Aorta (tissue), 5 donors: ENCODE measurements at regions not wholly inside any gene's neighbourhood (a gene's known extent, or its start where the extent isn't known, plus 50 kb on each side); places are given as distances from the start of the nearest gene placed in this dataset.

Experiments used
- ATAC-seq: fragments of 200-7000 bp; cut with Tn5 transposase; one replicate; pipeline ENCODE4 v1.9.1; 2022; ENCODE audit warnings: moderate library complexity; ENCODE audit not compliant: low FRiP score
- DNase-seq, 2 donors: peaks; one replicate each; pipeline ENCODE4 v3.0.0-alpha.2; 2020
- H3K27ac ChIP-seq, 2 donors: one replicate each; pipeline ENCODE4 v1.5.1; 2013; ENCODE audit warnings: low read length in 2 of 2, mild to moderate bottlenecking in 2 of 2, moderate library complexity in 2 of 2, control low read depth in 1 of 2, inconsistent platforms in 1 of 2, low read depth in 1 of 2
- H3K27me3 ChIP-seq, 2 donors: one replicate each; pipeline ENCODE4 v1.6.1; 2013; ENCODE audit warnings: control low read depth in 1 of 2, low read length in 1 of 2, mild to moderate bottlenecking in 1 of 2, moderate library complexity in 1 of 2; ENCODE audit not compliant: insufficient read depth in 2 of 2, control insufficient read depth in 1 of 2
- H3K36me3 ChIP-seq, 2 donors: one replicate each; pipeline ENCODE4 v1.6.1; 2013; ENCODE audit warnings: control low read depth in 1 of 2, low read length in 1 of 2, mild to moderate bottlenecking in 1 of 2; ENCODE audit not compliant: insufficient read depth in 2 of 2, control insufficient read depth in 1 of 2
- H3K4me1 ChIP-seq, 2 donors: one replicate each; pipeline ENCODE4 v1.6.1; 2013; ENCODE audit warnings: low read length in 2 of 2, control low read depth in 1 of 2, mild to moderate bottlenecking in 1 of 2, moderate library complexity in 1 of 2; ENCODE audit not compliant: insufficient read depth in 2 of 2, control insufficient read depth in 1 of 2
- H3K4me3 ChIP-seq, 2 donors: one replicate each; pipeline ENCODE4 v1.5.1; 2013; ENCODE audit warnings: low read length in 2 of 2, control low read depth in 1 of 2, mild to moderate bottlenecking in 1 of 2
- H3K9me3 ChIP-seq: one replicate; pipeline ENCODE4 v1.6.1; 2013; ENCODE audit warnings: mild to moderate bottlenecking, low read length; ENCODE audit not compliant: control insufficient read depth
- WGBS, 2 donors: extraction: QIAGEN DNeasy Blood & Tissue Kit; methylation state at CpG; one replicate each; pipeline ENCODE4 v1.1.7; 2013; 5-methylcytosine and 5-hydroxymethylcytosine counted together
- intact Hi-C, 2 donors: fragments of 100-400 bp; cut with DNase I; formaldehyde crosslinking; loops; one replicate each; pipeline versions ENCODE4 v1.14.2 to v1.15.0; 2022
- donor health status: healthy with polysubstance abuse.
- donor health status: Bipolar disorder and iron deficiency.
- donor health status: DM: no; HTN: no; CAD: no.
- donor health status: DM: no; HTN: no; CAD: no.
- donor health status: DM: yes; HTN: yes; CAD: no.

GRCh38 chr14:65794674-65795279, 382.2 kb downstream of the FUT8 start:
- 64 to 73% methylated on average over 6 of the region's 6 CpGs for WGBS, 2 donors
- H3K4me1 ChIP-seq = no peaks in the 10 kb centered on the region
- H3K9me3 ChIP-seq = no peaks in the 10 kb centered on the region
- no peak overlapping the region for H3K4me3 ChIP-seq
- DNase-seq = no peak
- no peaks in the 10 kb centered on the region for H3K36me3 ChIP-seq
- no peak for ATAC-seq
- no peak overlapping the region for H3K27ac ChIP-seq
- intact Hi-C loops = no loop called here
- no peaks in the 10 kb centered on the region for H3K27me3 ChIP-seq

GRCh38 chr14:65798216-65798615, 385.7 kb downstream of the FUT8 start:
- intact Hi-C loops = no loop called here
- H3K9me3 ChIP-seq = no peaks in the 10 kb centered on the region
- no peak for ATAC-seq
- no peak for DNase-seq
- WGBS, 2 donors = 83 to 84% methylated on average over 8 of the region's 8 CpGs
- H3K27me3 ChIP-seq = no peaks in the 10 kb centered on the region
- H3K36me3 ChIP-seq = no peaks in the 10 kb centered on the region
- H3K4me1 ChIP-seq = no peaks in the 10 kb centered on the region
- H3K4me3 ChIP-seq = no peak overlapping the region
- no peak overlapping the region for H3K27ac ChIP-seq

- intact Hi-C loops = no loop called here
- Histone ChIP-seq H3K4me3 (no peak overlapping the region), H3K27ac (no peak overlapping the region), H3K27me3 (no peaks in the 10 kb centered on the region), H3K9me3 (no peaks in the 10 kb centered on the region), H3K4me1 (no peaks in the 10 kb centered on the region), H3K36me3 (no peaks in the 10 kb centered on the region)
- 72 to 75% methylated on average over 6 of the region's 6 CpGs for WGBS, 2 donors
- no peak for DNase-seq
- ATAC-seq = no peak
These were observed 388.2 kb downstream of the FUT8 start for GRCh38 chr14:65800694-65801093.

GRCh38 chr14:65802196-65802595, 389.7 kb downstream of the FUT8 start:
- Histone ChIP-seq H3K4me1 (no peaks in the 10 kb centered on the region), H3K27me3 (no peaks in the 10 kb centered on the region), H3K27ac (no peak overlapping the region), H3K4me3 (no peak overlapping the region), H3K36me3 (no peaks in the 10 kb centered on the region), H3K9me3 (no peaks in the 10 kb centered on the region)
- DNase-seq = no peak
- WGBS, 2 donors = 86 to 93% methylated on average over 2 of the region's 2 CpGs
- intact Hi-C loops = no loop called here
- no peak for ATAC-seq

- 79 to 84% methylated on average over 6 of the region's 6 CpGs for WGBS, 2 donors
- Histone ChIP-seq H3K27ac (no peak overlapping the region), H3K27me3 (no peaks in the 10 kb centered on the region), H3K9me3 (peaks cover 2% of the 10 kb centered on the region), H3K36me3 (no peaks in the 10 kb centered on the region), H3K4me3 (no peak overlapping the region), H3K4me1 (no peaks in the 10 kb centered on the region)
- DNase-seq (no peak), ATAC-seq (no peak)
- intact Hi-C loops = no loop called here
These were observed 391.4 kb downstream of the FUT8 start for GRCh38 chr14:65803885-65804284.

- Histone ChIP-seq H3K27me3 (no peaks in the 10 kb centered on the region), H3K36me3 (no peaks in the 10 kb centered on the region), H3K27ac (no peak overlapping the region), H3K4me1 (no peaks in the 10 kb centered on the region), H3K4me3 (no peak overlapping the region), H3K9me3 (peaks cover 2% of the 10 kb centered on the region)
- ATAC-seq = no peak
- WGBS, 2 donors = 49 to 53% methylated on average over 13 to 14 of the region's 14 CpGs
- DNase-seq = no peak
- intact Hi-C loops = no loop called here
These were observed 392.0 kb downstream of the FUT8 start for GRCh38 chr14:65804439-65805112.

- intact Hi-C loops = no loop called here
- no peak overlapping the region for H3K27ac ChIP-seq
- no peak for ATAC-seq
- no peaks in the 10 kb centered on the region for H3K4me1 ChIP-seq
- no peaks in the 10 kb centered on the region for H3K36me3 ChIP-seq
- no peak for DNase-seq
- peaks cover 2% of the 10 kb centered on the region for H3K9me3 ChIP-seq
- no peaks in the 10 kb centered on the region for H3K27me3 ChIP-seq
- H3K4me3 ChIP-seq = no peak overlapping the region
- WGBS, 2 donors = 83 to 89% methylated on average over 3 of the region's 3 CpGs
These were observed 392.6 kb downstream of the FUT8 start for GRCh38 chr14:65805113-65805473.

GRCh38 chr14:65808390-65808789, 395.9 kb downstream of the FUT8 start:
- Histone ChIP-seq H3K4me1 (no peaks in the 10 kb centered on the region), H3K36me3 (no peaks in the 10 kb centered on the region), H3K4me3 (no peak overlapping the region), H3K27me3 (no peaks in the 10 kb centered on the region), H3K9me3 (peaks cover 2% of the 10 kb centered on the region), H3K27ac (no peak overlapping the region)
- DNase-seq (no peak), ATAC-seq (no peak)
- intact Hi-C loops = no loop called here
- 92 to 96% methylated on average over 2 of the region's 2 CpGs for WGBS, 2 donors

GRCh38 chr14:65810322-65810721, 397.8 kb downstream of the FUT8 start:
- WGBS, 2 donors = 11 to 31% methylated on average over 1 of the region's 1 CpG
- intact Hi-C loops = no loop called here
- Histone ChIP-seq H3K9me3 (peaks cover 2% of the 10 kb centered on the region), H3K4me3 (no peak overlapping the region), H3K4me1 (no peaks in the 10 kb centered on the region), H3K36me3 (no peaks in the 10 kb centered on the region), H3K27ac (no peak overlapping the region), H3K27me3 (no peaks in the 10 kb centered on the region)
- DNase-seq = no peak
- ATAC-seq = no peak
